ENCODE measurements at regions not wholly inside any gene's neighbourhood (a gene's known extent, or its start where the extent isn't known, plus 50 kb on each side); places are given as distances from the start of the nearest gene placed in this dataset.

- H3K27ac Mint-ChIP-seq (ENCODE audit: unreplicated experiment), result no peak overlapping the region
- H3K4me3 Mint-ChIP-seq (ENCODE audit: unreplicated experiment), result no peak overlapping the region
- peaks cover 10% of the 10 kb centered on the region for H3K9me3 Mint-ChIP-seq (ENCODE audit: low read depth)
- TF ChIP-seq CTCF (IDR thresholded peaks at IDR 0.05), result no peak
- H3K27me3 Mint-ChIP-seq (ENCODE audit: low read depth), result peaks cover 3% of the 10 kb centered on the region
- H3K4me1 Mint-ChIP-seq (ENCODE audit: low read depth), result no peaks in the 10 kb centered on the region
- no peaks in the 10 kb centered on the region for H3K36me3 Mint-ChIP-seq (ENCODE audit: low read depth)
- no peak for DNase-seq (ENCODE audit: low spot score)
Measured at GRCh38 chr4:24674279-24674678, 89.9 kb upstream of the DHX15 start.

GRCh38 chr4:24675721-24676389, 91.5 kb upstream of the DHX15 start:
- H3K36me3 Mint-ChIP-seq (ENCODE audit: low read depth), result no peaks in the 10 kb centered on the region
- no peaks in the 10 kb centered on the region for H3K4me1 Mint-ChIP-seq (ENCODE audit: low read depth)
- no peak for TF ChIP-seq CTCF (IDR thresholded peaks at IDR 0.05)
- no peak overlapping the region for H3K27ac Mint-ChIP-seq (ENCODE audit: unreplicated experiment)
- no peak for DNase-seq (ENCODE audit: low spot score)
- H3K9me3 Mint-ChIP-seq (ENCODE audit: low read depth), result peaks cover 10% of the 10 kb centered on the region
- no peak overlapping the region for H3K4me3 Mint-ChIP-seq (ENCODE audit: unreplicated experiment)
- H3K27me3 Mint-ChIP-seq (ENCODE audit: low read depth), result peaks cover 6% of the 10 kb centered on the region

GRCh38 chr4:24677909-24678308, 93.6 kb upstream of the DHX15 start:
- TF ChIP-seq CTCF (IDR thresholded peaks at IDR 0.05), result no peak
- H3K27me3 Mint-ChIP-seq (ENCODE audit: low read depth), result peaks cover 9% of the 10 kb centered on the region
- H3K4me1 Mint-ChIP-seq (ENCODE audit: low read depth), result no peaks in the 10 kb centered on the region
- no peaks in the 10 kb centered on the region for H3K36me3 Mint-ChIP-seq (ENCODE audit: low read depth)
- H3K9me3 Mint-ChIP-seq (ENCODE audit: low read depth), result peaks cover 10% of the 10 kb centered on the region
- DNase-seq (ENCODE audit: low spot score), result no peak
- no peak overlapping the region for H3K27ac Mint-ChIP-seq (ENCODE audit: unreplicated experiment)
- no peak overlapping the region for H3K4me3 Mint-ChIP-seq (ENCODE audit: unreplicated experiment)

- H3K36me3 Mint-ChIP-seq (ENCODE audit: low read depth), result no peaks in the 10 kb centered on the region
- H3K4me3 Mint-ChIP-seq (ENCODE audit: unreplicated experiment), result no peak overlapping the region
- DNase-seq (ENCODE audit: low spot score), result no peak
- no peaks in the 10 kb centered on the region for H3K4me1 Mint-ChIP-seq (ENCODE audit: low read depth)
- peaks cover 7% of the 10 kb centered on the region for H3K9me3 Mint-ChIP-seq (ENCODE audit: low read depth)
- TF ChIP-seq CTCF (IDR thresholded peaks at IDR 0.05), result no peak
- peaks cover 9% of the 10 kb centered on the region for H3K27me3 Mint-ChIP-seq (ENCODE audit: low read depth)
- H3K27ac Mint-ChIP-seq (ENCODE audit: unreplicated experiment), result no peak overlapping the region
Measured at GRCh38 chr4:24680746-24681448, 96.5 kb upstream of the DHX15 start.

GRCh38 chr4:24683116-24683515, 98.8 kb upstream of the DHX15 start:
- no peaks in the 10 kb centered on the region for H3K9me3 Mint-ChIP-seq (ENCODE audit: low read depth)
- H3K4me3 Mint-ChIP-seq (ENCODE audit: unreplicated experiment), result no peak overlapping the region
- H3K4me1 Mint-ChIP-seq (ENCODE audit: low read depth), result no peaks in the 10 kb centered on the region
- DNase-seq (ENCODE audit: low spot score), result no peak
- H3K36me3 Mint-ChIP-seq (ENCODE audit: low read depth), result no peaks in the 10 kb centered on the region
- H3K27ac Mint-ChIP-seq (ENCODE audit: unreplicated experiment), result no peak overlapping the region
- peaks cover 6% of the 10 kb centered on the region for H3K27me3 Mint-ChIP-seq (ENCODE audit: low read depth)
- peak; percentile 10 for TF ChIP-seq CTCF (IDR thresholded peaks at IDR 0.05)

Measured in chondrocyte (in vitro differentiated cells).